ENCODE measurements at regions not wholly inside any gene's neighbourhood (a gene's known extent, or its start where the extent isn't known, plus 50 kb on each side); places are given as distances from the start of the nearest gene placed in this dataset.
A peak's percentile ranks its signal among the peaks of the same experiment; 100 is the strongest.

- no peak for DNase-seq (ENCODE audit: low spot score in 2 of 2)
- H3K27me3 ChIP-seq, result no peaks in the 10 kb centered on the region
- intact Hi-C loops (cut with DNase I), result no loop called here
- no peaks in the 10 kb centered on the region for H3K4me1 ChIP-seq
- H3K4me3 ChIP-seq, result no peak overlapping the region
- TF ChIP-seq, protein P1, sequence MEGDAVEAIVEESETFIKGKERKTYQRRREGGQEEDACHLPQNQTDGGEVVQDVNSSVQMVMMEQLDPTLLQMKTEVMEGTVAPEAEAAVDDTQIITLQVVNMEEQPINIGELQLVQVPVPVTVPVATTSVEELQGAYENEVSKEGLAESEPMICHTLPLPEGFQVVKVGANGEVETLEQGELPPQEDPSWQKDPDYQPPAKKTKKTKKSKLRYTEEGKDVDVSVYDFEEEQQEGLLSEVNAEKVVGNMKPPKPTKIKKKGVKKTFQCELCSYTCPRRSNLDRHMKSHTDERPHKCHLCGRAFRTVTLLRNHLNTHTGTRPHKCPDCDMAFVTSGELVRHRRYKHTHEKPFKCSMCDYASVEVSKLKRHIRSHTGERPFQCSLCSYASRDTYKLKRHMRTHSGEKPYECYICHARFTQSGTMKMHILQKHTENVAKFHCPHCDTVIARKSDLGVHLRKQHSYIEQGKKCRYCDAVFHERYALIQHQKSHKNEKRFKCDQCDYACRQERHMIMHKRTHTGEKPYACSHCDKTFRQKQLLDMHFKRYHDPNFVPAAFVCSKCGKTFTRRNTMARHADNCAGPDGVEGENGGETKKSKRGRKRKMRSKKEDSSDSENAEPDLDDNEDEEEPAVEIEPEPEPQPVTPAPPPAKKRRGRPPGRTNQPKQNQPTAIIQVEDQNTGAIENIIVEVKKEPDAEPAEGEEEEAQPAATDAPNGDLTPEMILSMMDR (IDR thresholded peaks at IDR 0.05), result no peak
- no peaks in the 10 kb centered on the region for H3K9me3 ChIP-seq
- H3K27ac ChIP-seq, result no peak overlapping the region
- no peaks in the 10 kb centered on the region for H3K36me3 ChIP-seq
Measured at GRCh38 chr7:68155676-68156075, 1159.0 kb downstream of the TYW1 start.

DNA sequence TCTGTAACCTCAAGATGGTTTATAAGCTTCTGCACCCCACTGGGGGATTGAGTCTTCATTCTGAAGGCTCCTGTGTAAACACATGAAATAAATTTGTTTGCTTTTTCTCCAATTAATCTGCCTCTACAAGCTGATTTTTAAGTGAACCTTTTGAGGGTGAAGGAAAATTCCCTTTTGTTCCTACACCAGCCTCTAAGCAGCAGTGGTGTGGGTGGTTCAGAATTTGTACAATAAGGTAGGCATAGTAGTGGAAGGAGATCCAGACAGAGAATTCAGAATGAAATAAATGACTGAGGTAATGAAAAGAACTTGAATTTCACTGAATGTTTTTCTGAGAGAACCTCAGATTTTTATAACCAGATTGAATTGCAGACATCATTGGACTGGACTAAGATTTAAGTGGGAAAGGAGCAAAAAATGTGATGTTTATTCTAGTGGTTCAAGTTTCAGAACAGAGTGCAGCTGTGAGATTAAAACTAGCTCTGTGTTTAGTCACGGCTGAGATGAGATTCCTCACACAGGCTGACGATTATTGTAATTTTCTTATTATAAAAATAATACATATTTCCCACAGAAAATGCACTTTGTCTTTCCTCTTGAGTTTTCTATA is 1162.2 kb downstream of the TYW1 start:
- intact Hi-C loops (cut with DNase I), result no loop called here
- Histone ChIP-seq H3K4me3 (no peak overlapping the region), H3K27me3 (no peaks in the 10 kb centered on the region), H3K36me3 (no peaks in the 10 kb centered on the region), H3K27ac (no peak overlapping the region), H3K9me3 (no peaks in the 10 kb centered on the region), H3K4me1 (no peaks in the 10 kb centered on the region)
- TF ChIP-seq, protein P1 (IDR thresholded peaks at IDR 0.05), result no peak
- no peak for DNase-seq (ENCODE audit: low spot score in 2 of 2)

DNA sequence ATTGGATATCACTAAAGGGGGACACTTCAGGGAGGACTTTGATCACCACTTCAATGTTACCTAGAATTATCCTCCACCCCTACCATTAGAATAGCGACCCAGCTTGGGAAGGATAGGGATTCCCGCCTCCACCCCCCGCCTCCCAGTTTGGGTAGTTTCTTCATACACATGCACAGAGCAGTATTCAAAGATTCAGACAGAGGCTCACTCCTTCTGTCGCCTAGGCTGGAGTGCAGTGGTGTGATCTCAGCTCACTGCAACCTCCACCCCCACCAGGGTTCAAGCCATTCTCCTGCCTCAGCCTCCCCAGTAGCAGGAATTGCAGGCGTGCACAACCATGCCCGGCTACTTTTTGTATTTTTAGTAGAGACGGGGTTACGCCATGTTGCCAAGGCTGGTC is 1166.1 kb downstream of the TYW1 start:
- H3K36me3 ChIP-seq, result no peaks in the 10 kb centered on the region
- no peak for DNase-seq (ENCODE audit: low spot score in 2 of 2)
- H3K27me3 ChIP-seq, result no peaks in the 10 kb centered on the region
- no peak overlapping the region for H3K4me3 ChIP-seq
- TF ChIP-seq, protein P1 (IDR thresholded peaks at IDR 0.05), result no peak
- H3K27ac ChIP-seq, result no peak overlapping the region
- H3K9me3 ChIP-seq, result no peaks in the 10 kb centered on the region
- H3K4me1 ChIP-seq, result no peaks in the 10 kb centered on the region
- intact Hi-C loops (cut with DNase I), result no loop called here

- no peak for DNase-seq (ENCODE audit: low spot score in 2 of 2)
- intact Hi-C loops (cut with DNase I), result no loop called here
- Histone ChIP-seq H3K27ac (no peak overlapping the region), H3K36me3 (no peaks in the 10 kb centered on the region), H3K9me3 (no peaks in the 10 kb centered on the region), H3K4me1 (no peaks in the 10 kb centered on the region), H3K4me3 (no peak overlapping the region), H3K27me3 (no peaks in the 10 kb centered on the region)
- TF ChIP-seq, protein P1 (IDR thresholded peaks at IDR 0.05), result no peak
Measured at GRCh38 chr7:68166525-68166924, 1169.9 kb downstream of the TYW1 start.

DNA sequence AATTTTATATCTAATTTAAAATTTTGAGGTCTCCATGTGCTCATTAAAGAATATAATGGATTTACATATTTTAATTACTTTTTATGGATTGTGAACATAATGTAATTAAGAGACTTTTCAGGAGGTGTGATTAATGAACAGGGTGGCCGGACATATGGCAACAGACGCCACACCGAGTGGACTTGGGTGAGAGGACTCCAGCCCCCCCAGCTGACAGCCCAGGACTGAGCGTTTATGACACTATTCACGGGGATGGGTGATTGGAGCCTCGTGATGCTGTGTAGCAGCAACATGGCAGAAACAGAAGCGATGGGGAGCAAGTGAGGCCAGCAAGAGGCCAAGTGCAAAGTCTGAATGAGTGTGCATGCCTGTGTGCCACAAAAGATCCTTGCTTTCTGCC is 1176.9 kb downstream of the TYW1 start:
- Histone ChIP-seq H3K9me3 (no peaks in the 10 kb centered on the region), H3K27ac (no peak overlapping the region)
- TF ChIP-seq, protein P1 (IDR thresholded peaks at IDR 0.05), result no peak

GRCh38 chr7:68176974-68177373 is 1180.3 kb downstream of the TYW1 start:
- H3K27ac ChIP-seq, result no peak overlapping the region
- intact Hi-C loops (cut with DNase I), result no loop called here
- H3K9me3 ChIP-seq, result no peaks in the 10 kb centered on the region
- H3K4me1 ChIP-seq, result no peaks in the 10 kb centered on the region
- TF ChIP-seq, protein P1 (IDR thresholded peaks at IDR 0.05), result peak; percentile 16 to 57 (median 36)
- no peak for DNase-seq (ENCODE audit: low spot score in 2 of 2)
- H3K36me3 ChIP-seq, result no peaks in the 10 kb centered on the region
- no peak overlapping the region for H3K4me3 ChIP-seq
- H3K27me3 ChIP-seq, result no peaks in the 10 kb centered on the region

More for the DNA sequence above, 1176.9 kb downstream of the TYW1 start:
- Histone ChIP-seq H3K36me3 (no peaks in the 10 kb centered on the region), H3K4me3 (no peak overlapping the region), H3K27me3 (no peaks in the 10 kb centered on the region), H3K4me1 (no peaks in the 10 kb centered on the region)
- intact Hi-C loops (cut with DNase I), result no loop called here
- no peak for DNase-seq (ENCODE audit: low spot score in 2 of 2)
